SJCRH30 (cell line): ENCODE measurements at regions not wholly inside any gene's neighbourhood (a gene's known extent, or its start where the extent isn't known, plus 50 kb on each side); places are given as distances from the start of the nearest gene placed in this dataset.
A peak's percentile ranks its signal among the peaks of the same experiment; 100 is the strongest.
"Not testable (repeated sequence)": the region's sequence is repeated elsewhere in the genome, so short reads cannot be mapped to it uniquely, and the experiment has no call there.

Experiments used
- DNase-seq, 2 experiments: peaks; one replicate each; pipeline ENCODE4 v3.0.0-alpha.2; 2015 to 2020
- H3K27ac ChIP-seq: fragments of 250-450 bp; sonication (Bioruptor Pico); 2 replicates; pipeline ENCODE4 v1.5.1; 2020; ENCODE audit warnings: mild to moderate bottlenecking, moderate library complexity
- H3K27me3 ChIP-seq: fragments of 250-450 bp; sonication (Bioruptor Pico); 2 replicates; pipeline ENCODE4 v1.5.1; 2020; ENCODE audit warnings: mild to moderate bottlenecking, moderate library complexity
- H3K36me3 ChIP-seq: fragments of 250-450 bp; sonication (Bioruptor Pico); 2 replicates; pipeline ENCODE4 v1.5.1; 2020; ENCODE audit warnings: mild to moderate bottlenecking, moderate library complexity
- H3K4me1 ChIP-seq: fragments of 250-450 bp; sonication (Bioruptor Pico); 2 replicates; pipeline ENCODE4 v1.5.1; 2020; ENCODE audit warnings: mild to moderate bottlenecking, moderate library complexity
- H3K4me3 ChIP-seq: fragments of 250-450 bp; sonication (Bioruptor Pico); 2 replicates; pipeline ENCODE4 v1.5.1; 2020; ENCODE audit warnings: mild to moderate bottlenecking, moderate library complexity
- H3K9me3 ChIP-seq: fragments of 250-450 bp; sonication (Bioruptor Pico); replicated peaks from 2 replicates; pipeline ENCODE4 v1.5.1; 2020; ENCODE audit warnings: mild to moderate bottlenecking, moderate library complexity

DNA sequence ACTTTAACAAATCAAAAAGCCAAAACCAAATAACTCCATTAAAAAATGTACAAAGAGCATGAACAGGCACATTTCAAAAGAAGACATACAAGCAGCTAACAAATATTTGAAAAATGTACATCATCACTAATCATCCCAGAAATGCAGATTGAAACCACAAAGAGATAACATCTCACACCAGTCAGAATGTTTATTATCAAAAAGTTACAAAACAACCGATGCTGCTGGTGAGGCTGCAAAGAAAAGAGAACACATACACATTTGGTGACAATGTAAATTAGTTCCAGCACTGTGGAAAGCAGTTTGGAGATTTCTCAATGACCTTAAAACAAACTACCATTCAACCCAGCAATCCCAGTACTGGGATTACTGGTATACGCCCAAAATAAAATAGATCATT lies 756.0 kb upstream of the PCDH20 start:
- H3K4me3 ChIP-seq, result no peak overlapping the region
- no peak for DNase-seq
- no peaks in the 10 kb centered on the region for H3K27me3 ChIP-seq
- H3K9me3 ChIP-seq, result no peaks in the 10 kb centered on the region; the same call in 1 of the 2 replicates
- no peak overlapping the region for H3K27ac ChIP-seq
- H3K36me3 ChIP-seq, result no peaks in the 10 kb centered on the region
- no peaks in the 10 kb centered on the region for H3K4me1 ChIP-seq

- Histone ChIP-seq H3K4me3 (no peak overlapping the region), H3K36me3 (no peaks in the 10 kb centered on the region), H3K27ac (no peak overlapping the region), H3K27me3 (no peaks in the 10 kb centered on the region), H3K9me3 (no peaks in the 10 kb centered on the region; the same call in 1 of the 2 replicates), H3K4me1 (no peaks in the 10 kb centered on the region)
- DNase-seq, result no peak
These were observed 753.2 kb upstream of the PCDH20 start for GRCh38 chr13:62168891-62169290.

DNA sequence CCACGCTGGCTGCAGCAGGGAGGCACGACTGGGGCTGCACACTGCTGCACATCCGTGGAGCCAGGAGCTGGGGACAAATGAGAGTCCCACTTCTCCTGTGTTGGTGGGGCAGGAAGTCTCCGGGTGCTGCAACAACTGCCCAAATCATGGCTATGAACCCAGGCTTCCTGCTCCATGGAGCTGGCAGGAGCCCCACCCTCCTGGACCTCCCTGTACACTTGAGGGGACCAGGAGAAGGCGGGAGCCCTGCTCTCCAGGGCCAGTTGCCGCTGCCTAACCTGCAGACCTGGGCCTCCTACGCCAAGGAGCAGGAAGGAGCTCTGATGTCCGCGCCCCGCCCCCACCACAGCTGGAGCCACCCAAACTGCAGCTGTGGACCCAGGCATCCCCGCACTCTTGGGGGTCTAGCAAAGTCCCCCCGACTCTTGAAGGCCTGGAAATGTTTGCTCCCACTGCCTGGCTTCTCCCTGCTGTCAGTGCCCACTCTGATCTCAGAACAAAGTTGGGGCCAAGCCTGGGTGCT lies 752.1 kb upstream of the PCDH20 start:
- Histone ChIP-seq H3K4me3 (no peak overlapping the region), H3K27me3 (no peaks in the 10 kb centered on the region), H3K36me3 (no peaks in the 10 kb centered on the region), H3K4me1 (no peaks in the 10 kb centered on the region), H3K27ac (no peak overlapping the region), H3K9me3 (no peaks in the 10 kb centered on the region)
- DNase-seq, result no peak

DNA sequence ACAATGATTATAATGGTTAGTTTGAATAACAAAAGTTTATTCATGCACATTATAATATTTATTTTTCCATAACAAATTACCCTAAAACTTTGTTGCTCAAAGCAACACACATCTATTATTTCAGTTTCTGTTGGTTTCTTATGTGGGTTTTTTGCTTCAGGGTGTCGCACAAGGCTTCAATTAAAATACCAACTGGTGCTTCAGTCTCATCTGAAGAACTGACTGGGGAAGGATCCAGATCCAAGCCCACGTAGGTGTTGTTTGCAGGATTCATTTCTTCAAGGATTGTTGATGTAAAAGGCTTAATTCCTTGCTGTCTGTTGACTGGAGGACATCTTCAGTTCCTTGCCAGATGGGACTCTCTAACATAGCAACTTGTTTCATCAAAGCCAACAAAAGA lies 747.2 kb upstream of the PCDH20 start:
- Histone ChIP-seq H3K36me3 (no peaks in the 10 kb centered on the region), H3K9me3 (no peaks in the 10 kb centered on the region), H3K27ac (no peak overlapping the region), H3K4me3 (no peak overlapping the region), H3K4me1 (no peaks in the 10 kb centered on the region), H3K27me3 (no peaks in the 10 kb centered on the region)
- no peak for DNase-seq

GRCh38 chr13:62158520-62158919 lies 742.9 kb upstream of the PCDH20 start:
- no peak for DNase-seq
- H3K36me3 ChIP-seq, result no peaks in the 10 kb centered on the region
- H3K27ac ChIP-seq, result no peak overlapping the region
- H3K4me1 ChIP-seq, result no peaks in the 10 kb centered on the region
- no peaks in the 10 kb centered on the region for H3K27me3 ChIP-seq
- no peak overlapping the region for H3K4me3 ChIP-seq
- no peaks in the 10 kb centered on the region for H3K9me3 ChIP-seq

DNA sequence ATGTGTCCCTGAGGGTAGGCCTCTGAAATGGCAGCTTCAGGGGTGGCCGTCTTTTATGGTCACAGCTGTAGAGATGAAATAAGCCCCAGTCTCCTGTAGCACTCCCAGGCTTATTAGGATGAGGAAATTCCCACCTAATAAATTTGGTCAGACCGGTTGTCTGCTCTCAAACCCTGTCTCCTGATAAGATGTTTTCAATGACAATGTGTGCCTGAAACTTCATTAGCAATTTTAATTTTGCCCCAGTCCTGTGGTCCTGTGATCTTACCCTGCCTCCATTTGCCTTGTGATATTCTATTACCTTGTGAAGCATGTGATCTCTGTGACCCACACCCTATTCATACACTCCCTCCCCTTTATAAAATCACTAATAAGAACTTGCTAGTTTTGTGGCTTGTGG lies 736.1 kb upstream of the PCDH20 start:
- not testable (repeated sequence) for H3K27ac ChIP-seq, H3K36me3 ChIP-seq, DNase-seq

GRCh38 chr13:62142048-62142447 lies 726.4 kb upstream of the PCDH20 start:
- no peaks in the 10 kb centered on the region for H3K27me3 ChIP-seq
- H3K4me3 ChIP-seq, result no peak overlapping the region
- no peak for DNase-seq
- no peaks in the 10 kb centered on the region for H3K36me3 ChIP-seq
- 0 out of 2 replicates have a peak, but pooled peaks cover 10% of the 10 kb centered on the region for H3K9me3 ChIP-seq
- no peak overlapping the region for H3K27ac ChIP-seq
- H3K4me1 ChIP-seq, result peaks cover 7% of the 10 kb centered on the region

More for the DNA sequence above, 736.1 kb upstream of the PCDH20 start:
- H3K4me3 ChIP-seq, H3K27me3 ChIP-seq, H3K9me3 ChIP-seq, H3K4me1 ChIP-seq: not testable (repeated sequence)

GRCh38 chr13:62139597-62139996 lies 723.9 kb upstream of the PCDH20 start:
- DNase-seq, result no peak
- H3K27me3 ChIP-seq, result no peaks in the 10 kb centered on the region
- no peak overlapping the region; the same call in 1 of the 2 replicates for H3K27ac ChIP-seq
- H3K4me1 ChIP-seq, result peaks cover 7% of the 10 kb centered on the region
- H3K4me3 ChIP-seq, result no peak overlapping the region
- 0 out of 2 replicates have a peak, but pooled peaks cover 10% of the 10 kb centered on the region for H3K9me3 ChIP-seq
- no peaks in the 10 kb centered on the region for H3K36me3 ChIP-seq

GRCh38 chr13:62137629-62138405 lies 722.2 kb upstream of the PCDH20 start:
- no peaks in the 10 kb centered on the region for H3K36me3 ChIP-seq
- H3K27ac ChIP-seq, result peak overlapping the region; percentile 37
- peaks cover 7% of the 10 kb centered on the region for H3K4me1 ChIP-seq
- peak; percentile 85 for DNase-seq
- no peaks in the 10 kb centered on the region for H3K27me3 ChIP-seq
- H3K4me3 ChIP-seq, result no peak overlapping the region
- H3K9me3 ChIP-seq, result 0 out of 2 replicates have a peak, but pooled peaks cover 10% of the 10 kb centered on the region

DNA sequence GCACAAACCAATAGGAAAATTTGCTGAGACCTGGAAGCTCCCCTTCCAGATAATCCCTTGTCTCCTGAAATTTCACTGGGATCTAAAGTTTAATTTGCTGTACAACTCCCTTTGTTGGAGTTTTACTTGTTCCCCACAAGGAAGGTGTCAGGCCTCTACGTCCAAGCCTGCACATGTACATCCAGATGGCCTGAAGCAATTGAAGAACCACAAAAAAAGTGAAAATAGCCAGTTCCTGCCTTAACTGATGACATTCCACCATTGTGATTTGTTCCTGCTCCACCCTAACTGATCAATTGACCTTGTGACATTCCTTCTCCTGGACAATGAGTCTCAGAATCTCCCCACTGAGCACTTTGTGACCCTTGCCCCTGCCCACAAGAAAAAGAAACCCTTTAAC lies 716.0 kb upstream of the PCDH20 start:
- no peak overlapping the region for H3K4me3 ChIP-seq
- peaks cover 7% of the 10 kb centered on the region; the same call in 1 of the 2 replicates for H3K9me3 ChIP-seq
- H3K27ac ChIP-seq, result no peak overlapping the region
- no peaks in the 10 kb centered on the region for H3K36me3 ChIP-seq
- no peaks in the 10 kb centered on the region for H3K4me1 ChIP-seq
- no peak for DNase-seq
- no peaks in the 10 kb centered on the region for H3K27me3 ChIP-seq

- DNase-seq, result no peak
- Histone ChIP-seq H3K27me3 (no peaks in the 10 kb centered on the region), H3K4me3 (no peak overlapping the region), H3K36me3 (no peaks in the 10 kb centered on the region), H3K4me1 (no peaks in the 10 kb centered on the region), H3K27ac (no peak overlapping the region), H3K9me3 (peaks cover 7% of the 10 kb centered on the region; the same call in 1 of the 2 replicates)
These were observed 714.7 kb upstream of the PCDH20 start for GRCh38 chr13:62130062-62130970.

DNA sequence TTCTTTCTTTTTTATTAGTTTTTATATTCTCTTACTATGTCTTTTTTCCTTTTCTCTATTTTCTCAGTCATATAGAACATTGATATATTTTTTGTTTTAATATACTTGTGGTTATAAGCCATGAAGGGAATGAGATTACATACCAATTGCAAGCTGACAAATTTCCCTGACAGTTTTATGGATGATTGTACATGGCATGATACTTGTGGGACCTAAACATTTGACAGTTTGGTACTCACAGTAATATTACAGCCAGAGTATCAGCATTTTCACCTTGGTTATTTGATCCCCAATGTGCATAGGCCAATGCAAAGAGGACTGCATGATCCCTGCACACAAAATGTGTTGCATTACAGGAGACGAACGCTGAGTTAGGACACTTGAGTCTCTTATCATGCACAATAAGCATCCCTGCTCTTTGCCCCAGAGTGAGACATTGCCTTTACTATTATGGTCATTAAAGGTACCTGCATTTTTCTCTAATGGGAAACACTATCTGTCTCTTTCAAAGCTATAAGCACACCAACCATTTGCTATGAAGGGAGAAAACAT lies 713.4 kb upstream of the PCDH20 start:
- Histone ChIP-seq H3K4me3 (no peak overlapping the region), H3K27me3 (no peaks in the 10 kb centered on the region), H3K9me3 (peaks cover 7% of the 10 kb centered on the region; the same call in 1 of the 2 replicates), H3K4me1 (no peaks in the 10 kb centered on the region), H3K36me3 (no peaks in the 10 kb centered on the region), H3K27ac (no peak overlapping the region)
- no peak for DNase-seq

DNA sequence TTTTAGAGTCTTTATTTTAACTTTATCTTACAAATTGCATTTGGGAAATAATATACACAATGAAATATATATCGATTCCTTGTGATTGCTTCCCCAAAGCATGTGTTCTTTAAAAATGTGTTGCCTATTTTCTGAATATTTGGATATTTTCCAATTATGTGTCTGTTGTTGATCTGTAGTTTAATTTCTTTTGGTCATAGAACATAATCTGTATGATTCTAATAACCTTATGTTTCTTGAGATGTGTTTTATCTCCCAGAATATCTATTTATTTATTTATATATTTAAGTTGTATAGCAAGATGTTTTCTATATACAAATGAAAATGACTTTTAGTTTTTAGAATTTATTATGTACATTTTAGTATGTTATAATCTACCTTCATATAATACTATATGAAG lies 710.8 kb upstream of the PCDH20 start:
- Histone ChIP-seq H3K9me3 (peaks cover 4% of the 10 kb centered on the region; the same call in 1 of the 2 replicates), H3K4me1 (peaks cover 7% of the 10 kb centered on the region), H3K36me3 (0 out of 2 replicates have a peak, but pooled peaks cover 2% of the 10 kb centered on the region), H3K27me3 (no peaks in the 10 kb centered on the region), H3K27ac (no peak overlapping the region), H3K4me3 (no peak overlapping the region)
- no peak for DNase-seq

GRCh38 chr13:62125451-62125850 lies 709.8 kb upstream of the PCDH20 start:
- DNase-seq, result no peak
- Histone ChIP-seq H3K27ac (no peak overlapping the region), H3K4me3 (no peak overlapping the region), H3K36me3 (0 out of 2 replicates have a peak, but pooled peaks cover 2% of the 10 kb centered on the region), H3K9me3 (no peaks in the 10 kb centered on the region), H3K4me1 (peaks cover 7% of the 10 kb centered on the region), H3K27me3 (no peaks in the 10 kb centered on the region)
